ENCODE measurements at regions not wholly inside any gene's neighbourhood (a gene's known extent, or its start where the extent isn't known, plus 50 kb on each side); places are given as distances from the start of the nearest gene placed in this dataset.

DNA sequence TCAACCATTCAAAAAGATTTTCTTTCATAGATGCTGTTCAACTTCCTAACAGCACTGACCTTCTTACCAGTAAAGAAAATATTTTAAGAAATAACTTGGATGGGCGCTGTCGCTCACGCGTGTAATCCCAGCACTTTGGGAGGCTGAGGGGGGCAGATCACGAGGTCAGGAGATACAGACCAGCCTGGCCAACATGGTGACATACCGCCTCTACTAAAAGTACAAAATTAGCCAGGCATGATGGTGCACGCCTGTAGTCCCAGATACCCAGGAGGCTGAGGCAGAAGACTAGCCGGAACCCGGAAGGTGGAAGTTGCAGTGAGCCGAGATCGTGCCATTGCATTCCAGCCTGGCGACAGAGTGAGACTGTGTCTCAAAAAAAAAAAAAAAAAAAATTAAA, 865.7 kb upstream of the SLC10A2 start:
- H3K4me3 ChIP-seq (ENCODE audit: low read depth, low read length), result no peak overlapping the region
- peaks cover 5% of the 10 kb centered on the region for H3K9me3 ChIP-seq (ENCODE audit: severe bottlenecking)
- no peak overlapping the region for H3K27ac ChIP-seq
- H3K27me3 ChIP-seq (ENCODE audit: insufficient read depth, low read depth, severe bottlenecking), result no peaks in the 10 kb centered on the region
- TF ChIP-seq, protein P1, sequence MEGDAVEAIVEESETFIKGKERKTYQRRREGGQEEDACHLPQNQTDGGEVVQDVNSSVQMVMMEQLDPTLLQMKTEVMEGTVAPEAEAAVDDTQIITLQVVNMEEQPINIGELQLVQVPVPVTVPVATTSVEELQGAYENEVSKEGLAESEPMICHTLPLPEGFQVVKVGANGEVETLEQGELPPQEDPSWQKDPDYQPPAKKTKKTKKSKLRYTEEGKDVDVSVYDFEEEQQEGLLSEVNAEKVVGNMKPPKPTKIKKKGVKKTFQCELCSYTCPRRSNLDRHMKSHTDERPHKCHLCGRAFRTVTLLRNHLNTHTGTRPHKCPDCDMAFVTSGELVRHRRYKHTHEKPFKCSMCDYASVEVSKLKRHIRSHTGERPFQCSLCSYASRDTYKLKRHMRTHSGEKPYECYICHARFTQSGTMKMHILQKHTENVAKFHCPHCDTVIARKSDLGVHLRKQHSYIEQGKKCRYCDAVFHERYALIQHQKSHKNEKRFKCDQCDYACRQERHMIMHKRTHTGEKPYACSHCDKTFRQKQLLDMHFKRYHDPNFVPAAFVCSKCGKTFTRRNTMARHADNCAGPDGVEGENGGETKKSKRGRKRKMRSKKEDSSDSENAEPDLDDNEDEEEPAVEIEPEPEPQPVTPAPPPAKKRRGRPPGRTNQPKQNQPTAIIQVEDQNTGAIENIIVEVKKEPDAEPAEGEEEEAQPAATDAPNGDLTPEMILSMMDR (IDR thresholded peaks at IDR 0.05; ENCODE audit: low read depth, low read length), result no peak
- H3K36me3 ChIP-seq, result no peaks in the 10 kb centered on the region
- DNase-seq, result no peak

GRCh38 chr13:103931331-103931845, 865.2 kb upstream of the SLC10A2 start:
- no peaks in the 10 kb centered on the region for H3K27me3 ChIP-seq (ENCODE audit: insufficient read depth, low read depth, severe bottlenecking)
- TF ChIP-seq, protein P1 (IDR thresholded peaks at IDR 0.05; ENCODE audit: low read depth, low read length), result no peak
- no peak for DNase-seq
- H3K36me3 ChIP-seq, result no peaks in the 10 kb centered on the region
- no peak overlapping the region for H3K27ac ChIP-seq
- H3K9me3 ChIP-seq (ENCODE audit: severe bottlenecking), result peaks cover 3% of the 10 kb centered on the region
- H3K4me3 ChIP-seq (ENCODE audit: low read depth, low read length), result no peak overlapping the region

- TF ChIP-seq, protein P1 (IDR thresholded peaks at IDR 0.05; ENCODE audit: low read depth, low read length), result no peak
- no peaks in the 10 kb centered on the region for H3K9me3 ChIP-seq (ENCODE audit: severe bottlenecking)
- no peak for DNase-seq
- no peaks in the 10 kb centered on the region for H3K36me3 ChIP-seq
- H3K27ac ChIP-seq, result no peak overlapping the region
- no peak overlapping the region for H3K4me3 ChIP-seq (ENCODE audit: low read depth, low read length)
- no peaks in the 10 kb centered on the region for H3K27me3 ChIP-seq (ENCODE audit: insufficient read depth, low read depth, severe bottlenecking)
Observed at GRCh38 chr13:103926118-103926517, 859.9 kb upstream of the SLC10A2 start.

DNA sequence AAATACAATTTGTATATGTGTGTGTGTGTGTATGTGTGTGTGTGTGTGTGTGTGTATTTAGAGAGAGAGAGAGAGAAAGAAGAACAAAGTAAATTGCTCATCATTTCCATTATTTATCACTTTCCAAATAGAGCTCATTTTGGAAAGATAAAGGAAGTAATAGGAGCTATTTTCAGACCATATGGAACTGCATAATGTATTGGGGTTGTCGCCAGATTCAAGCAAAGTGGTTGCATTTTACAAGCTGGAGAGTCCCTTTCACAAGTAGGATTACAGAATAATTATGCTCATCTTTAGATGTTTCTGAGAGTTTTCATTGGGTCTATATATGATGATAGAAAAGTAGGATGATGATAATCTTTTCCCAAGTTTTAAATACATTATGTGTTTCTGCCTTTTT, 842.7 kb upstream of the SLC10A2 start:
- Histone ChIP-seq H3K4me3 (ENCODE audit: low read depth, low read length) (no peak overlapping the region), H3K36me3 (no peaks in the 10 kb centered on the region), H3K27me3 (ENCODE audit: insufficient read depth, low read depth, severe bottlenecking) (no peaks in the 10 kb centered on the region), H3K27ac (no peak overlapping the region), H3K9me3 (ENCODE audit: severe bottlenecking) (no peaks in the 10 kb centered on the region)
- DNase-seq, result no peak
- TF ChIP-seq, protein P1 (IDR thresholded peaks at IDR 0.05; ENCODE audit: low read depth, low read length), result no peak

GRCh38 chr13:103908274-103908673, 842.1 kb upstream of the SLC10A2 start:
- Histone ChIP-seq H3K4me3 (ENCODE audit: low read depth, low read length) (no peak overlapping the region), H3K27ac (no peak overlapping the region), H3K27me3 (ENCODE audit: insufficient read depth, low read depth, severe bottlenecking) (no peaks in the 10 kb centered on the region), H3K36me3 (no peaks in the 10 kb centered on the region), H3K9me3 (ENCODE audit: severe bottlenecking) (no peaks in the 10 kb centered on the region)
- TF ChIP-seq, protein P1 (IDR thresholded peaks at IDR 0.05; ENCODE audit: low read depth, low read length), result no peak
- DNase-seq, result no peak

- TF ChIP-seq, protein P1 (IDR thresholded peaks at IDR 0.05; ENCODE audit: low read depth, low read length), result no peak
- Histone ChIP-seq H3K27me3 (ENCODE audit: insufficient read depth, low read depth, severe bottlenecking) (no peaks in the 10 kb centered on the region), H3K9me3 (ENCODE audit: severe bottlenecking) (no peaks in the 10 kb centered on the region), H3K27ac (no peak overlapping the region), H3K36me3 (no peaks in the 10 kb centered on the region), H3K4me3 (ENCODE audit: low read depth, low read length) (no peak overlapping the region)
- no peak for DNase-seq
Observed at GRCh38 chr13:103903790-103904189, 837.6 kb upstream of the SLC10A2 start.
